Left forelimb (tissue), 1 donor: ENCODE measurements at regions not wholly inside any gene's neighbourhood (a gene's known extent, or its start where the extent isn't known, plus 50 kb on each side); places are given as distances from the start of the nearest gene placed in this dataset.
"Not testable (repeated sequence)": the region's sequence is repeated elsewhere in the genome, so short reads cannot be mapped to it uniquely, and the experiment has no call there.

Source experiments
- DNase-seq: peaks from one replicate; pipeline ENCODE4 v3.0.0-alpha.2; 2018; ENCODE audit warnings: low spot score

DNA sequence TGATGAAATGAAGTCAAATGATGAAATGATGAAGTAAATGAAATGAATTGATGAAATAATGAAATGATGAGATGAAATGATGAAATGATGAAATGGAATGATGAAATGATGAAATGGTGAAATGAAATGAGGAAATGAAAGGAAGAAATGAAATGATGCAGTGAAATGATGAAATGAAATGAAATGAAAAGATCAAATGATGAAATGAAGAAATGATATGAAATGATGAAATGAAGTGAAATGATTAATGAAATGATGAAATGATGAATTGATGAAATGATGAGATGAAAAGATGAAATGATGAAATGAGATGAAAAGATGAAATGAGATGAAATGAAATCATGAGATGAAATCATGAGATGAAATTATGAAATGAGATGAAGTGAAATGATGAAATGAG lies 139.2 kb upstream of the ERV3-1 start:
- not testable (repeated sequence) for DNase-seq

DNA sequence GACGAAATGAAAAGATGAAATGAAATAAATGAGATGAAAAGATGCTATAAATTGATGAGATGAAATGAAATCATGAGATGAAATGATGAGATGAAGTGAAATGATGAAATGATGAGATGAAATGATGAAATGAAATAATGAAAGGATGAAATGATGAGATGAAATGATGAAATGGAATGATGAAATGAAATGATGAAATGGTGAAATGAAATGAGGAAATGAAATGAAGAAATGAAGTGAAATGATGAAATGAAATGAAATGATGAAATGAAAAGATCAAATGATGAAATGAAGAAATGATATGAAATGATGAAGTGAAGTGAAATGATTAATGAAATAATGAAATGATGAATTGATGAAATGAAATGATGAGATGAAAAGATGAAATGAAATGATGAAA lies 138.5 kb upstream of the ERV3-1 start:
- DNase-seq: not testable (repeated sequence)

DNA sequence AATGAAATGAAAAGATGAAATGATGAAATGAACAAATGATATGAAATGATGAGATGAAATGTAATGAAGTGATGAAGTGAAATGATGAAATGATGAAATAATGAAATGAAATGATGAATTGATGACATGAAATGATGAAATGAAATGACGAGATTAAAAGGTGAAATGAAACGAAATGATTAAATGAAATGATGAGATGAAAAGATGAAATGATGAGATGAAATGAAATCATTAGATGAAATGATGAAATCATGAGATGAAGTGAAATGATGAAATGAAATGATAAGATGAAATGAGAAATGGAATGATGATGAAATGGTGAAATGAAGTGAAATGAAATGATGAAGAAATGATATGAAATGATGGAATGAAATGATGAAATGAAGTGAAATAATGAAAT lies 138.1 kb upstream of the ERV3-1 start:
- not testable (repeated sequence) for DNase-seq

DNA sequence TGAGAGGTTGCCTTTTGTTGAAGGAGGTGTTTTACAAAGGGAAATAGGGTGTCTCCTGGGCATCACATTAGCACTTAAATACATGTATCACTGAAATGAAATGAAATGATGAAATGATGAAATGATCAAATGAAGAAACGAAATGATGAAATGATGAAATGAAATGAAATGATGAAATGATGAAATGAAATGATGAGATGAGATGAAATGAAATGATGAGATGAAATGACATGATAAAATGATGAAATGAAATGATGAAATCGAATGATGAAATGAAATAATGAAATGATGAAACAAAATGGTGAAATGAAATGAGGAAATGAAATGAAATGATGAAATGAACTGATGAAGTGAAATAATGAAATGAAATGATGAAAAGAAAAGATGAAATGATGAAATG lies 137.6 kb upstream of the ERV3-1 start:
- DNase-seq: not testable (repeated sequence)

DNA sequence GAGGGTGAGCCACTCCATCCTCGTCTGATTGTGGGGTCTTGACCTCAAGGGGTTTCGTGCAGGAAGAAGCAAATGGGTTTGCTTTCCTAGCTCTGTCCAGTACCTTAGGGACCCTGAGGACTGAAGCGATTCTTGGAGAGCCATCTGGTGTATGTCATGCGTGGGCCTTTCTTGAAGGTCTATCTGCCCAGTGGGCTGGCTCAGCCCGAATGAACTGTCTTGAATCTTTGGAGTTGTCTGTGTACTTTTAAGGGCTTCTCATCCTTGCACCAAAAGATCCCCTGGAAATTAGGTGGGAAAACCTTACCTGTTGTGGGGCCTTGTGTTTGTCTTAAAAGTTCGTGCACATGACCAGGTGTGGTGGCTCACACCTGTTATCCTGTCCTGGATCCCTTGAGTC lies 135.4 kb upstream of the ERV3-1 start:
- not testable (repeated sequence) for DNase-seq

DNA sequence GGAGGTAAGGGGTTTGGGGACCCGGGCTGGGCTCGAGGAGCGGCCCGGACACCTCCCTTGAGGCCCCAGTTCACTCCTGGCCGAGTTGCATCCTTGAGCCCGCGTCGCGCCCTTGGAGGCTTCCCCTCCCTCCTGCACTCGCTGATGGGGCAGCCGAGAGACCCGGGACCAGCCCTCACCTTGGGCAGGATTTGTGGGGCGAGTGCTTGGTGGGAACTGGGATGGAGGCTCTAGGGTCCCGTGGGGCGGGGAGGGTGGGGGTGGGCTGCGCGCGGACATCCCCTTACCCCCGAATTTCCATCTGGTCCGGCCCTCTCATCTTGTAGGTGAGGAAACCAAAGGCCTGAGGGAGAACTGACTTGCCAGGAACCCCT lies 134.9 kb upstream of the ERV3-1 start:
- DNase-seq: not testable (repeated sequence)

DNA sequence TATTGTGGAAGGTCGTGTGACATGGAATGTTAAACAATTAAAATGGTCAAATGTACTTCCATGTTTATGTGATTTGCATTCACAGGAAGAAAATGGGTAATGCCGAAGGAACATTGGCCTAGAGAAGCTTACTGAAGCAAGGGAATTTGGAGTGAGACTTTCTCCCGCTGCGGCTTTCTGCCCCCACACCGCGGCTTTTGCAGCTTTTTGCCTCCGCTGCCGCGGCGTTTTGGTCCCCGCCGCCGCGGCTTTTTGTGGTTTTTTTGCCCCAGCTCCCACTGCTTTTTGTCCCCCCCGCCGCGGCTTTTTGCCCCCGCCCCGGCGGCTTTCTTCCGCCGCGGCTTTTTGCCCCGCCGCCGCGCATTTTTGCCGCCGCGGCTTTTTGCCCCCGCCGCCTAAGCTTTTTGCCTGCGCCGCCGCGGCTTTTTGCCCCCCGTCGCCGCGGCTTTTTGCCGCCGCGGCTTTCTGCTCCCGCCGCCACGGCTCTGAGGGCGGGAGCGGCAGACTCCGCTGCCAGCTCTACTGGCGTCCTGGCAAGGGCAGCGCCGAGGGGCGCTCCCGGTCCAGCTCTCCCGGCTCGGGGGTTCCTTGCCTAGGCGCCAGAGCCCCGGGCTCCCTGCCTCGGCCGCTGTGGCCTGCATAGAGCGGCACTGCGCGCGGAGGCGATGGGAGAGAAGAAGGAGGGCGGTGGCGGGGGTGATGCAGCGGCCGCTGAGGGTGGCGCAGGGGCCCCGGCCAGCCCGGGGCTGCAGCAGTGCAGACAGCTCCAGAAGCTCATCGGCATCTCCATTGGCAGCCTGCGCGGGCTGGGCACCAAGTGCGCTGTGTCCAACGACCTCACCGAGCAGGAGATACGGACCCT lies 134.3 kb upstream of the ERV3-1 start:
- DNase-seq: not testable (repeated sequence)

DNA sequence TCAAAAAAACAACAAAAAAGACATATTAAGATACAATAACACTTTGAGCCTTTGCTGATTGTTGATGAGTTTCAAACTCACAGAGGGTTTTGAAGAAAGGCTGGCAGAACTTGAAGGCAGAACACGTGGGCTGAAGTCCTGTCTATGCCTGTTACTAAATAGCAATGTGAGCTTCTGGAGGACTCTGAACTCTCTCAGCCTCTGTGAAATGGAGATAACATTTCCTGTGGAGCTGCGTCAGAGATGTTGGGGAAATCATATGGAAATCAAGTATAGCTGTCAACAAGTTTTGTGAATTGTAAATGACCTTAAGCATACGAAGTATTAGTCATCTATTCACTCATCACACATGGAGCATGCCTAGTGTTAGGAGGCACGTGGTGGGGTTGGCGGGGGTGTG lies 130.4 kb upstream of the ERV3-1 start:
- not testable (repeated sequence) for DNase-seq

DNA sequence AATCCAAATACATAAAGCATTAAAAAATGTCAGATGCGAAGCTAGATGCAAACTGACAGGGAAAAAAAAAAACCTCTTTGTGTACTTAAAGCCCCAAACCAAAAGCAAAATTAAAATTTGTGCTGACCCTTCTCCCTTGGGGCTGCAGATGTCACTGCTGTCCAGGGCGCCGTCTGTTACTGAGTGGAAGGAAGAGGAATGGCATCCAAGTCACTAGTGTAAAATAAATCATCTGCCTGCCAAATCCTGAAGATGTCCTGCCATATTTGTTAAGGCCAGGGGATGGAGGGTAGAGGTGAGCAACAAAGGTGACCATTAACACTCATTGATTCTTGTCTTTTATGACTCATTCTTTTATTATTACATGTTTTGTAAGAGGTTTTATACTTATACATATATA lies 126.6 kb upstream of the ERV3-1 start:
- not testable (repeated sequence) for DNase-seq

DNA sequence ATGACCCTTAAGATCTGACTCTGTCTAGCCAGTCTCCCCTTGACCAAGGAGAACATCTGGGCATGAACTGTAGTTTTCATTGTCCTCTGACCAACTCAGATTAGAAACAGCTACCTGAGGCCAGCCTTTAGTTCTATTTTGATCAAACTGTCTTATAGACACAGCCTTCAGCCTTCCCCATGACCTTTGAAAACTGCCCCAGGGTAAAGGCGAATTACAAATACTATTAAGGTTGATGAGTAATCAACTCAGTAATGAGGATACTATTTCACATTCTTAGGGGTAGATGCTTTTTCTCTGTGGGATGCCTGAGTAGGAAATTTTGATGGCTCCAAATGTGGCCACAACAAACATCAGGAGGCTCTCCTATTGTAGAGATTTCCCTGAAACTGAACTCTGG lies 125.8 kb upstream of the ERV3-1 start:
- DNase-seq: not testable (repeated sequence)

DNA sequence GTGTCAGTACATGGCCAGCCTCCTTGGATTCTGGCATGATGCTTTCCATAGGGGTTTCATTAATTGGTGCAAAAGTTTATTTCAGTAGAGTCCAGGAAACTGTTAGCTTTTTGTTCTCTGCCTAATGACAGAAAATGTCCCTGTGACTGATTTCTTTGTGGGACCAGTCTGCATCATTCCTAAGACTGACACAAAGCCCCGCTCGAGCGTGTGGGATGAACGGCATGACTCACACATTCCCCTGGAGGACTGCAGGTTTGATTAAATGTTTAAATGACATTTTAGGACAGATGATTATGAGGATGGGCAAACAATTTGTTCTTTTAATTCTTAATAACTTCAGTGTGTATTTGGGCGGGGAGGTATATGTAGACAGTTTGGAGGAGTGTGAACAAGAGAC lies 120.9 kb upstream of the ERV3-1 start:
- DNase-seq: not testable (repeated sequence)

DNA sequence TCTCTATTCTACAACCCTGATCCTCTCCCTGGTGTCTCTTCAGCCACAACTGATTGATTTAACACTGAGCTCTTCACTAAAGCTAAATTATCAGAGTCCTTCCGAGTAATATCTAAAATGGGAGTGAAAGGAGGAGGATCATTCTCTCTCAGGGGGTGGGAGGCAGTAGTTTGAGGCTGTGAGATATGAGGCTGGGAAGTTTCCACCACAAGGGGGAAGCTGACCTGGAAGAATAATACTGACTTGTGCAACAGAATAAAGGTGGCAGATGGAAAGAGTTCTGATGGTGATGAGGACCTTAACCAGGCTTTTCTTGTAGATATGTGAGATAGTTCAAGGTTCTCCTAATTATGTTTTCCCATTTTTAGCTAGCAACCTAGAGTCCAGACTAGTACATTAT lies 118.1 kb upstream of the ERV3-1 start:
- not testable (repeated sequence) for DNase-seq

DNA sequence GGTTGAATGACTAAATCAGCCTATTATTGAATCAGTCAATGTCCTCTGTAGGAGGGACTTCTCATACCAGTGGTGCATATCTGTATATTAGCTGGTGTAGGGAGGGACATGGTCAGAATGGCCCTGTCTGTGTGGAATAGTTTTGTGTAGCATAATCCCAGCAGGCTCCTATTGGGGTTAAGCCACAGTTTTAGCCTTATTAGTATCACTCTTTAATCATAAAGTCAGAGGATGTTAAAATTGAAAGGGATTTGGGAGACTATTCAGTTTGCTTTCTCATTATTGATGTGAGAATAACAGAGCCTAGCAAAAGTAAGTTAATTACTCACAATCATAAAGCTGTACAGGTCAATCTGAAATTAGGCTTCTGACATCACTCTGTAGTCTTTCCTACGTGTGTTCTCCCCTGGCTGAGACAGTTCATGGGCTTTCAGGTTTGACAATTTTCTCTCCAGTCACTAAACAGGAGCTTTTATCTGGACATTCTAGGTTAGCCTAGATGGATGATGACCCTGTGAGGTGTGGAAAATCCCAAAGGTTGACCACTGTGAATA lies 99.2 kb upstream of the ERV3-1 start:
- DNase-seq: not testable (repeated sequence)

DNA sequence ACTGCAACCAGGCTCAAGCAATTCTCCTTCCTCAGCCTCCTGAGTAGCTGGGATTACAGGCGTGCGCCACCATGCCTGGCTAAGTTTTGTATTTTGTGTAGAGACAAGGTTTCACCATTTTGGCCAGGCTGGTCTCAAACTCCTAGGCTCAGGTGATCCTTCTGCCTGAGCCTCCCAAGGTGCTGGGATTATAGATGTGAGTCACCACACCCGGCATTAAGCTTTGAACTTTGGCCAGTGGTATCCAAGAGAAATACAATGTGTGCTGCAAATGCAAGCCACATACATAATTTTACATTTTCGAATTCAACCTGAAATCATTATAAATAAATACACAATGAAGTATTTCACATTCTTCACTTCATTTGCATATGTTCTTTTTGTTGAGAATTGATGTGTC lies 94.0 kb upstream of the ERV3-1 start:
- not testable (repeated sequence) for DNase-seq

DNA sequence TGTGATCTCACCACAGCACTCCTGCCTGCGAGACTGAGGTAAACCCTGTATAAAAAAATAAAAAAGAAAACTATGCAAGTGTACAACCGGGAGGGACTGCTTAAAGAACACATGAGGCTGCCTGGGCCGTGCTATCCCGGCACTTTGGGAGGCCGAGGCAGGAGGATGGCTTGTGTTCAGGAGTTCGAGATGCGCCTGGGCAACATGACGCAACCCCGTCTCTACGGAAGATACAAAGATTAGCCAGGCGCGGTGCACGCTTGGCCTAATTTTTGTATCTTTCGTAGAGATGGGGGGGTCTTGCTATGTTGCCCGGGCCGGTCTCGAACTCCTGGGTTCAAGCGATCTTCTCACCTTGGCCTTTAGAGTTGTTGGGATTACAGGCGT lies 75.2 kb upstream of the ERV3-1 start:
- not testable (repeated sequence) for DNase-seq

DNA sequence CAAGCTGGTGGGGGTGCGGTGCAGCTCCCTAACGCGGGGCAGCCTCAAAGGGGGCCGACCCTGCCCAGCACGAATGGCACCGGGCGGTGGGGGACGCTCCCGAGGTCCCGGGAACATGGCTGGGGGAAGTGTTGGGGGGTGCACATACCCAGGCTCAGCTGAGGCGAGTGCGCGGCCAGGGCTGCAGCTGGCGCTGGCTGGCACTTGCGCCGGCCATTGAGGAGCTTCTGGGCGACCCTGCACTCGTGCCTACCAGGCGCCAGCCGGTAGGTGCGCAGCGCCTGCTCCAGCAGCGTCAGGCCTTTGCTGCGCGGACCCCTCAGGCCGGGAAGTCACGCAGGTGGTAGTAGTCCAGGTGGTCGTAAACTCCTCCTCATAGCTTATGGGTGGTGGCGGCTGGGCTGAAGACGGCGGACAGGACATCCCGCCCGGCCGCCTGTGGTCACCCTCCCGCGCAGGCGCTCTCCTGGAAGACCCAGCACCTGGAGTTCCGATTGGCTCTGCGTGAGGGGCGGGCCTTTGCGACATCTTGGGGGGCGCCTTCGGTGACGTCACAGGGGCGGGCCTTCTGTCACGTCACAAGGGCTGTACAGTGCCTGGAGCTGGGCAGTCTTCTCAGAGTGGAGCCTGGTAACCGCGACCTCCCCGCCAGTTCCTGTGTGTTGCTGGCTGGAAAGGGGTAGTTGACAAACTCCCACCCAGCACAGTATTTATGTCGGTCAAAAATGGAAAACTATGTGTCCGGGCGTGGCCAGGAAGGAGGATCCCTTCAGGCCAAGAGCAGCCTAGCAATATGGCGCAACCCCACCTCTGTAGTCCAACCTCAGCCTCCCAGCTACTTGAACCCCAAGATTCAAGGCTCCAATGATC lies 74.5 kb upstream of the ERV3-1 start:
- peak; percentile 95 for DNase-seq

DNA sequence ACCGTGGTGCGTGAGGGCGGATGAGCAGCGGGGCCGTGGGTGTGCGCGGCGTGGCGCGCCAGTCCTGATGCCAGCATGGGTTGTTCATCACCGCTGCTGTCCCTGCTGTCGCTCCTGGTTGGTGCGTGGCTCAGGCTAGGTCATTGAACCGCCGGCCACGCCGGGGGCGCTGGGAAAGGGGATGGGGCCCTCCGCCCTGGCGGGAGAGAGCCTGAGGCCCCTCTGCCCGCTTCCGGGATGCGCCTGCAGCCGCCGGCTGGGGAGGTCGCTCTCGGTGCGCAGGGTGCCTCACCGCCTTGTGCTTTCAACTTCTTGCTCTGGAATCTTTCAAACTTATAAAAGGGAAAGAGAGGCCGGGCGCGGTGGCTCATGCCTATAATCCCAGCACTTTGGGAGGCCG lies 68.5 kb upstream of the ERV3-1 start:
- DNase-seq: not testable (repeated sequence)

DNA sequence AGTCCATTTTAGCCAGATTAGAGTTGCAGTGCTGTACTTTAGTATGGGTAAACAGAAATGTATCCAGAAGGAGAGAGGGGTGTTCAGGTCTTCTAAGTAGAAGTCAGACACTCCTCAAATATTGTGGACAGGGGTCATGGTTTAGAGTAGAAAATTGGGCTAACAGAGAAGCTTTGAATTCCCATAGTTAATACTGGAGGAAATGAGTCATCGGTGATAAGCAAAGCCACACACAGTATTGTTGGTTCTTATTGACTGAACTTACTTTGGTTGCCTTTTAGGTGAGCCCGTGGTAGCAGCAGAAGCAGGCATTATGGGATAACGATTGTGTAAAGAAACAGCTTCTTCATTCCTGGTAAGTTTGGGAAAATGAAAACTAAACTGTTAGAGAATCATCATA lies 66.7 kb upstream of the ERV3-1 start:
- not testable (repeated sequence) for DNase-seq

DNA sequence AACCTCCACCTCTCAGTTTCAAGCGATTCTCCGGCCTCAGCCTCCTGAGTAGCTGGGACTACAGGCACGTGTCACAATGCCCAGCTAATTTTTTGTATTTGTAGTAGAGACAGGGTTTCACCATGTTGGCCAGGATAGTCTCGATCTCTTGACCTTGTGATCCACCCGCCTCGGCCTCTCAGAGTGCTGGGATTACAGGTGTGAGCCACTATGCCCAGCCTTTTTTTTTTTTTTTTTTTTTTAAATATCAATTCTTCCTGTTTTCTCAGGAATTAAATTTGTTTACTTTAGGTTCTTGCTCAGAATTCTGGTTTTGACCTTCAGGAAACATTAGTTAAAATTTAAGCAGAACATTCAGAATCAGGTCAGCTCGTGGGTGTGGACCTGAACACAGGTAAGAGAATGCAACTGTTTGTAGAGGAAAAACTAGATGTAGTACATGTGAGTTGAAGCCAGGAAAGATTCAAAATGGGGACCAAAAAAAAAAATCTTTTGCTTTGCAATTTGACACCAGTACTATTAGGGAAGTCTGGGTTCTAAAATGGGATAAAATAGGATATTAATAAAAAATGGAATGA lies 65.5 kb upstream of the ERV3-1 start:
- DNase-seq: not testable (repeated sequence)

DNA sequence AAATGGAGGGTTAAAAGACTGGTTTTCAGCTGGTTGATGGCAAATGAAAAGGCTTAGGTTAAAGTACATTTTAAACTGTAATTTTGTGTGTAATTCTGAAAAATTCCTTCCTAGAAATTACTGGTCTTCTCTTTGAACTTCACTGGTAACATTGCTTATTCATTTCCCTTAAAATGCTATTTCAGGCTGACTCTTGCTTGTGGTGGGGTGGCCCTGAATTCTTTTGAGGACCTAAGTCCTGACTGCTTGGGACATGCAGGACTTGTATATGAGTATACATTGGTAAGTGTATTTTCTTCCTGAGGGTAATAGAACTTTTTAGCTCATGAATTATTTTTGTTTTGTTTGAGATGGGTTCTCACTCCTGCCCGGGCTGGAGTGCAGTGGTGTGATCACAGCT lies 63.0 kb upstream of the ERV3-1 start:
- not testable (repeated sequence) for DNase-seq

DNA sequence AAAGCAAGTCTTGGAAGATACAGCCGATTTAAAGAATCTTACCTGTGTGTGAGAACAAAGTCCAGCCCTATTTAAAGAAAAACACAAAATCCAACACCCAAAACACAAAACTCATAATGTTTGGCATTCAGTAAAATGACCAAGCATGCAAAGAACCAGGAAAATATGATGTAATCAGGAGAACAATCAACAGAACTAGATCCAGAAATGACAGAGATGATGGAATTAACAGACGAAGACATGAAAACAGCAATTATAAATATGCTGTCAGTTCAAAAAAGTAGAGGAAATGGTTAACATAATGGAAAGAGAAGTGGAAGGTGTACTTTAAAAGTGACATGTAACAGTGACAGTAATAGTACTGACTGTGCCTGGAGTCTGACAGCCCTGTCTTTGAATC lies 56.1 kb upstream of the ERV3-1 start:
- DNase-seq: not testable (repeated sequence)

DNA sequence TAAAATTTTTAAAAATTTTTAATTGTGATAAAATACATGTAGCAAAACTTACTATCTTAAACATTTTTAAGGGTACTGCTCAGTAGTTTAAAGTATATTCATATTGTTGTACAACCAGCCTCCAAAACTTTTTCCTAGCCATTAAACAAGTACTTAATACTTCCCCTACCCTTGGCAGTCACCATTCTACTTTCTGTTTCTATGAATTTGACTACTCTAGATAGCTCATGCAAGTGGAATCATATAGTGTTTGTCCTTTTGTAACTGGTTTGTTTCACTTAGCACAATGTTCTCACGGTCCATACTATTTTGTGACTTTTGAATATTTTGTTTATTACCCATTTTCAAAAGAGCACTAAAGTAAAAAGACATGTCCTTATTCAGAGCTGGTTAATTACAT lies 52.8 kb upstream of the ERV3-1 start:
- not testable (repeated sequence) for DNase-seq
